HG03066 (cell line): ENCODE measurements at regions not wholly inside any gene's neighbourhood (a gene's known extent, or its start where the extent isn't known, plus 50 kb on each side); places are given as distances from the start of the nearest gene placed in this dataset.
"Not testable (repeated sequence)": the region's sequence is repeated elsewhere in the genome, so short reads cannot be mapped to it uniquely, and the experiment has no call there.

ENCODE experiments used
- ATAC-seq: cut with Tn5 transposase; IDR thresholded peaks from one replicate; pipeline ENCODE4 v1.9.1; 2021; ENCODE audit warnings: low read depth; ENCODE audit not compliant: unreplicated experiment

GRCh38 chr9:31124389-31124788 lies 1260.1 kb upstream of the ACO1 start:
- ATAC-seq, result no peak

GRCh38 chr9:31135567-31135966 lies 1248.9 kb upstream of the ACO1 start:
- ATAC-seq, result no peak

GRCh38 chr9:31136524-31136923 lies 1247.9 kb upstream of the ACO1 start:
- no peak for ATAC-seq

GRCh38 chr9:31137176-31138160 lies 1247.0 kb upstream of the ACO1 start:
- ATAC-seq, result no peak

GRCh38 chr9:31140316-31140715 lies 1244.1 kb upstream of the ACO1 start:
- ATAC-seq, result no peak

- no peak for ATAC-seq
Observed at GRCh38 chr9:31142456-31142855, 1242.0 kb upstream of the ACO1 start.

- ATAC-seq, result no peak
Observed at GRCh38 chr9:31144614-31145013, 1239.8 kb upstream of the ACO1 start.

GRCh38 chr9:31146485-31147166 lies 1237.8 kb upstream of the ACO1 start:
- peak; percentile 90 for ATAC-seq

GRCh38 chr9:31153250-31153840 lies 1231.1 kb upstream of the ACO1 start:
- peak; percentile 85 for ATAC-seq

- ATAC-seq, result no peak
Observed at GRCh38 chr9:31166516-31166915, 1217.9 kb upstream of the ACO1 start.

GRCh38 chr9:31168161-31168560 lies 1216.3 kb upstream of the ACO1 start:
- no peak for ATAC-seq

GRCh38 chr9:31174681-31175080 lies 1209.8 kb upstream of the ACO1 start:
- no peak for ATAC-seq

- no peak for ATAC-seq
Observed at GRCh38 chr9:31183866-31184265, 1200.6 kb upstream of the ACO1 start.

GRCh38 chr9:31185831-31186230 lies 1198.6 kb upstream of the ACO1 start:
- no peak for ATAC-seq

- no peak for ATAC-seq
Observed at GRCh38 chr9:31188496-31188895, 1195.9 kb upstream of the ACO1 start.

GRCh38 chr9:31210978-31211570 lies 1173.4 kb upstream of the ACO1 start:
- no peak for ATAC-seq

- not testable (repeated sequence) for ATAC-seq
Observed at GRCh38 chr9:31229976-31230375, 1154.5 kb upstream of the ACO1 start.

- no peak for ATAC-seq
Observed at GRCh38 chr9:31232485-31232884, 1152.0 kb upstream of the ACO1 start.

- no peak for ATAC-seq
Observed at GRCh38 chr9:31236344-31236743, 1148.1 kb upstream of the ACO1 start.

GRCh38 chr9:31243386-31243785 lies 1141.1 kb upstream of the ACO1 start:
- ATAC-seq, result no peak

GRCh38 chr9:31248156-31248555 lies 1136.3 kb upstream of the ACO1 start:
- no peak for ATAC-seq
